HUES48 (cell line): ENCODE measurements at regions not wholly inside any gene's neighbourhood (a gene's known extent, or its start where the extent isn't known, plus 50 kb on each side); places are given as distances from the start of the nearest gene placed in this dataset.
"Not testable (repeated sequence)": the region's sequence is repeated elsewhere in the genome, so short reads cannot be mapped to it uniquely, and the experiment has no call there.

Experiments used
- H3K27ac ChIP-seq: one replicate; pipeline ENCODE4 v1.7.0; 2013; ENCODE audit warnings: low read depth, low read length, inconsistent platforms
- H3K27me3 ChIP-seq: 2 replicates; pipeline ENCODE4 v1.6.1; 2013; ENCODE audit warnings: mild to moderate bottlenecking, low read length; ENCODE audit not compliant: control insufficient read depth, insufficient read depth
- H3K36me3 ChIP-seq: 2 replicates; pipeline ENCODE4 v1.6.1; 2013; ENCODE audit warnings: low read length; ENCODE audit not compliant: control insufficient read depth, insufficient read depth
- H3K4me1 ChIP-seq: 2 replicates; pipeline ENCODE4 v1.6.1; 2013; ENCODE audit warnings: mild to moderate bottlenecking, low read length; ENCODE audit not compliant: control insufficient read depth, insufficient read depth
- H3K4me3 ChIP-seq: 2 replicates; pipeline ENCODE4 v1.5.1; 2013; ENCODE audit warnings: mild to moderate bottlenecking, low read depth, low read length
- H3K9ac ChIP-seq: 2 replicates; pipeline ENCODE4 v1.6.1; 2013; ENCODE audit warnings: mild to moderate bottlenecking, low read depth, low read length, moderate library complexity
- H3K9me3 ChIP-seq: 2 replicates; pipeline ENCODE4 v1.6.1; 2013; ENCODE audit warnings: low read length; ENCODE audit not compliant: control insufficient read depth, insufficient read depth

DNA sequence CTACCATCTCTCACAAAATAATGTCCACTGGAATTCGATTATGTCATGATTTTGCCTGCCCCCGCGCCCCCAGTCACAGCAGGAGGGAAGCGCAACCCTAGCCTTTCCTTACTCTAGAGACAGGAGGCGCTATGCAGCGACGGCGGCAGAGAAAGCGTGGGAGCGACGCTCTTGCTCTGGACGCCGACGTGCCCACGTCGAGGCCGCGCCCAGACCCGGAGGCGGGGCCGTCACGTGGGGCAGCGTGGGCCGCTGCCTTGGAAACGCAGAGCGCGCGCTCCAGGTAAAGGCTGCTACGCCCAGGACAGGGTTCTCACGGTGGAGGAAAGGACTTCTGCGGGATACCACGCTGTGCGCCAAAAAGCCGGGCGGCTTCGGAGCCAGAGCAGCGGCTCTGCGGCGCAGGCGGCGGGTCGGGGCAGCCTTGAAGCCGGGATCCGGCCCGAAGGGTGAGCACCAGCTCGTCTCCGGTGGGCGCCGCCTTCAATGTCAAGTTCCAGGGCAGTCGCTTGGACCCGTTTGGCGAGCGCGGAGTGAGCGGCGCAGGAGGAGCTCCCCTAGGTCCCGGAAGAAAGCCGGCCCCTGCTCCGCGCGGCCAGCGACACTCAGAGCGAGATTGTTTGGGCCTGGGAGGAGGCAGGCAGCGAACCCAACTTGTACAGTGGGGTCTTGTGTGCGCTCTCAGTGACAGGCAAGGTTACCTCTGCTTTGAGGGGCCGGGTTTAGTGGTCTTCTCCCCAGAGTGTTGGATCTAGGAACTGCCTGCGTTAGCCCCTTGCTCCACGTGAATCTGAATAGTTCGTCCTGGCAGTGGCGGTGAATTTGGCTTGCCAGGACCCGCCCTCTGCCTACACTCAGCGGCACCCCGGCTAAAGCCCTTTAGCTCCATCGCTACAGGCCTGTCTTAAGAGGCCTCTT lies 121.7 kb downstream of the MRPL57 start:
- H3K36me3 ChIP-seq = peaks cover 5% of the 10 kb centered on the region
- H3K27ac ChIP-seq = peak overlapping the region; percentile 69

DNA sequence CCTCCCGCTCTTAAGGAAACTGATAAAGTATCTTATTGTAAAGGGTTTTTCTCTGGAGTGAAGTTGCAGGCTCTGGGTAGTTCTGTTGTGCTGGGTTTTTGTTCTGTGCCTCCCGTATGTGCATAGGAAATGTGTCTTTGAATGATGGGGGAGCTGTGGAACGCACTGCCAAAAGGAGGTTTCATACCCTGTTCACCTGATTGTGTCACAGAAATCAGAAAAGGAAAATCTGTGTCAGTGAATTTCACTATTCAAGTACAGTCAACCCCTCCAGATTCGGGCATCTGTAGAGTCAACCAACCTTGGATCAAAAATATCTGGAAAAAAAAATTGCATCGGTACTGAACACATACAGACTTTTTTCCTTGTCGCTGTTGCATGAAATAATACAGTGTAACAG lies 127.8 kb downstream of the MRPL57 start:
- H3K9me3 ChIP-seq = no peaks in the 10 kb centered on the region
- peaks cover 14% of the 10 kb centered on the region; the same call in 1 of the 2 replicates for H3K4me1 ChIP-seq
- H3K27me3 ChIP-seq = no peaks in the 10 kb centered on the region
- no peak overlapping the region for H3K27ac ChIP-seq
- peaks cover 11% of the 10 kb centered on the region for H3K36me3 ChIP-seq
- H3K9ac ChIP-seq = no peak overlapping the region
- no peak overlapping the region for H3K4me3 ChIP-seq

More for the DNA sequence above, 121.7 kb downstream of the MRPL57 start:
- H3K4me3 ChIP-seq = peak overlapping the region; percentile 82
- H3K4me1 ChIP-seq = peaks cover 30% of the 10 kb centered on the region
- H3K27me3 ChIP-seq = no peaks in the 10 kb centered on the region
- H3K9me3 ChIP-seq = no peaks in the 10 kb centered on the region
- H3K9ac ChIP-seq = peak overlapping the region; percentile 18; the same call in 1 of the 2 replicates

DNA sequence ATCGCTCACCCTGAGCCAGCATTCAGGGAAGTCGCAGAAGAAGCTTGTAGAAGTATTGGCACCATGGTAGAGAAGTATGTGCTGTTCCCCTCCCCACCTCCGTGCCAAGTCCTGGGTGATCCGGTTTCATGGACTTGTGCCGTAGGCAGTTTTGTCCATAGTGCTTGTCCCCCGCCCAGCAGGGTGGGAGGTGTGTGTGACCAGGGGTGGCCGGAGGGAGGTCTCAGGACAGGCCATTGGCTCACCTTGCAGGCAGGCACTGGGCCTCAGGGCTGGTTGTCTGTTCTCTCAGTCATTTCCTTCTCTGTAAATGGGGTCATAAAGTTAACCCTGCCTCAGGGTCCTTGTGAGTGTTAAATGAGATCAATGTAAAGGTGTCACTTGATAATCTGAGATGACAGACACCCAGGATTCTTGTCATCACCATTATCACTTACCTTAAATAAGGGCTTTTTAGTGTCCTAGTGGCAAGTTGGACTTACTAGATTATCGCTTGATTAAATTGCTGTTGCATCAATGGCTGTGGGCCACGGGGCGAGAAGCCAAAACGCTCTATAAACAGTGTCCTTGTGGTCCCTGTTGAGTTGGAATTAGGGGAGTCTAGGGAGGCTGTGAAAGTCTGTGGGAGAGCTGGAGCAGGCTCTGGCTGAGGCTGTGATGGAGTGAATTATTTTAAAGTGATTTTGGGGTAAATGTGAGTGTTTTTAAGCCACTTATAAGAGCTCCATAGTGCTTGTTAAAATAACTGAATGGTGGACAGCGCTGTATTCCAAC lies 130.0 kb downstream of the MRPL57 start:
- H3K4me1 ChIP-seq = peaks cover 11% of the 10 kb centered on the region; the same call in 1 of the 2 replicates

DNA sequence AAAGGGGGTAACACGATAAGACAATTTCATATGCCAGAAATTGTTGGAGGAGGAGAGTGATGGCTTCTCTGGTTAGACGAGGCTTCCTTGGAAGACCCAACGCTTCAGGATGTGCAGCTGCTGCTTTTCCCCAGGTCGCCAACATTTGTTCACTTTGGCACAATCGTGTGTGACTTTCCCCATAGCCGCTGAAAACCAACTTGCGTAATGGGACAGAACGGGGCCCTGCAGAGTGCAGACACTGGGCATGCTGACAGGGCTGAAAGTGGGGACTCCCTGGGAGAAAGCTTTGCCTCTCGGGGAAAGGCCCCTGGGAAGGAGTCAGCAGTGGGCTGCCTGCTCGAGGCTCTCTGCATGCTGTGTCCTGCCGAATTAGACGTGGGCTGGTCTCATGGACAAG lies 130.7 kb downstream of the MRPL57 start:
- H3K9me3 ChIP-seq, H3K4me3 ChIP-seq, H3K27me3 ChIP-seq, H3K9ac ChIP-seq, H3K27ac ChIP-seq: not testable (repeated sequence)
- Histone ChIP-seq H3K4me1 (peaks cover 11% of the 10 kb centered on the region; the same call in 1 of the 2 replicates), H3K36me3 (peaks cover 11% of the 10 kb centered on the region)

More for the DNA sequence above, 130.0 kb downstream of the MRPL57 start:
- H3K9me3 ChIP-seq, H3K4me3 ChIP-seq, H3K9ac ChIP-seq, H3K27me3 ChIP-seq, H3K27ac ChIP-seq: not testable (repeated sequence)
- H3K36me3 ChIP-seq = peaks cover 11% of the 10 kb centered on the region

DNA sequence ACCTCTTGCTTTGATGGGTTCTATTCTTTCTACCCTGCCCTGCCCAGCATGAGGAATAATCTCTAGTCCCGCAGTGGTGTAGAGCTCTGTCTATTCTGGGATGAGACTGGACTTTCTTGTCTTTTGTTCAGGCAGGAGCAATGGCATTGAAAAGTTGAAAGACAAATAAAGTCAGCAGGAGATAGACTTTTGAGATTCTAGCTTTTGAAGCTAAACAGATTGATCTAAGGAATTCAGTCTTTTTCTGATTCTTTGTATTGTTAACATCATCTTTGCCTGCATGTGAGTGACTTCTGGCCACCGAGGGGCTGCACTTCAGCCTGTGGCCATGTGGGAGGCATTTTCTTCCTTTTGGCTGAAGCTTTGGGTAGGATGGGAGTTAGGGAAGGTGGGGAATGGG lies 132.4 kb downstream of the MRPL57 start:
- H3K9ac ChIP-seq = no peak overlapping the region
- H3K27me3 ChIP-seq = no peaks in the 10 kb centered on the region
- H3K36me3 ChIP-seq = 0 out of 2 replicates have a peak, but pooled peaks cover 2% of the 10 kb centered on the region
- peaks cover 11% of the 10 kb centered on the region; the same call in 1 of the 2 replicates for H3K4me1 ChIP-seq
- H3K27ac ChIP-seq = no peak overlapping the region
- no peak overlapping the region for H3K4me3 ChIP-seq
- H3K9me3 ChIP-seq = no peaks in the 10 kb centered on the region

DNA sequence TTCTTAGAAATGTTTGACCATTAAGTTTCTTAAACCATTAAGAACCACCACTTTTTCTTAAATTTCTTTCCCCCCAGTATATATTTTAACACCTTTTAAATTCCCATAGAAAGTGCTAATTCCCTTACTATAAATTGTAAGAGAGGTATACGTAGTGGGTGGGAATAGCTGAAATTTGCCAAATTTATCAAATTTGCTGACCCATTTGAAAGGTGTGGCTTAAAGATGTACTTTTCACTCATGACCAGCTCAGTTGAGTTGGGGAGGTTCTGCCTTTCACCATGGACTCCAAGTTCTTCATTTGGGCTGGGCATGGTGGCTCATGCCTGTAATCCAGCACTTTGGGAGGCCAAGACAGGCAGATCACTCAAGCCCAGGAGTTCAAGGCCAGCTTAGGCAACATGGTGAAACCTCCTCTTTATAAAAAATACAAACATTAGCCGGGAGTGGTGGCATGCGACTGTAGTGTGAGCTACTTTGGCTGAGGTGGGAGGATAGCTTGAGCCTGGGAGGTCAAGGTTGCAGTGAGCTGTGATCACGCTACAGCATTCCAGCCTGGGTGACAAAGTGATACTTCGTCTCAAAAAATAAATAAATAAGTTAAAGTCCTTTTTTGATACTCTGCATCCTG lies 133.2 kb downstream of the MRPL57 start:
- H3K4me3 ChIP-seq = no peak overlapping the region
- H3K27me3 ChIP-seq = no peaks in the 10 kb centered on the region
- H3K36me3 ChIP-seq = no peaks in the 10 kb centered on the region
- no peaks in the 10 kb centered on the region for H3K9me3 ChIP-seq
- peaks cover 11% of the 10 kb centered on the region; the same call in 1 of the 2 replicates for H3K4me1 ChIP-seq
- no peak overlapping the region for H3K9ac ChIP-seq
- H3K27ac ChIP-seq = no peak overlapping the region

DNA sequence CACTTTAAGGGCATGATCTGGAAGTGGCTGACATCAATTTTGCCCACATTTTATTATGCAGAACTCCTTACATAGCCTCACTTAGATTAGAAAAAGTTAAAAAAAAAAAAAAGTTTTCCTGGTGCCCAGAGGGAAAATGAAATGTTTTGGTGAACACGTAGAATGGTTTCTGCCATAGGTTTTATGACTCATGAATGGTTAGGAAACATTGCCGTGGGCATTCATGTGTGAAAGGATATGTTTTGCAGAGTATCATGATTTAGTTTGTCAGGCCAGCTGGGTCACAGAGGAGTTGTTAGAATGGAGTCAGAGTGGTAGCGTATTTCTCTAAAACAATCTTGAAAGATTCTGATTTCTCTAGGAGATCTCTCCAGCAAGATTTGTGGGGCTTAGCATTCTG lies 133.8 kb downstream of the MRPL57 start:
- no peaks in the 10 kb centered on the region for H3K9me3 ChIP-seq
- H3K9ac ChIP-seq = no peak overlapping the region
- H3K4me1 ChIP-seq = peaks cover 11% of the 10 kb centered on the region; the same call in 1 of the 2 replicates
- H3K27ac ChIP-seq = no peak overlapping the region
- no peak overlapping the region for H3K4me3 ChIP-seq
- no peaks in the 10 kb centered on the region for H3K36me3 ChIP-seq
- no peaks in the 10 kb centered on the region for H3K27me3 ChIP-seq

DNA sequence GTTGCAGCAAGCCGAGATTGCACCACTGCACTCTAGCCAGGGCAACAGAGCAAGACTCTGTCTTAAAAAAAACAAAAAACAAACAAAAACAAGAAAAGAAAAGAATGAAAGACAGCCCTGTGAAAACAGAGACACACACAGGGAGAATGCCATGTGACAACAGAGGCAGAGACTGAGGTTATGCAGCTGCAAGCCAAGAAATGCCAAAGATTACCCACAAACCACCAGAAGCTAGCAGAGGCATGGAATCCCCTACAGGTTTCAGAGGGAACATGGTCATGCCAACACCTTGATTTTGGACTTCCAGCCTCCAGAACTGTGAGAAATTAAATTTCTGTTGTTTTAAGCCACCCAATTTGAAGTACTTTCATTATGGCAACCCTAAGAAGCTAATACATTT lies 138.5 kb downstream of the MRPL57 start:
- H3K27ac ChIP-seq, H3K36me3 ChIP-seq, H3K4me3 ChIP-seq: not testable (repeated sequence)

DNA sequence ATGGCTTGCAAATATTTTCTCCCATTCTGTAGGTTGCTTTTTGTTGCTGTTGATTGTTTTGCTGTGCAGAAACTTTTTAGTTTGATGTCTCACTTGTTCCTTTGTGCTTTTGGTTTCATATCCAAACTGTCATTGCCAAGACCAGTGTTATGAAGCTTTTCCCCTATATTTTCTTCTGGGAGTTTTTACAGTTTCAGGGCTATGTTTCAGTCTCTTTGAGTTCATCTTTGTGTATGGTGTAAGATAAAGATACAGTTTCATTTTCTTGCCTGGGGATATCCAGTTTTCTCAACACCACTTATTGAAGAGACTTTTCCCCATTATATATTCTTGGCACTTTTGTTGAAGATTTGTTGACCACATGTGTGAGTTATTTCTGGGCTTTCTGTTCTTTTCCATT lies 139.9 kb downstream of the MRPL57 start:
- Histone ChIP-seq H3K4me1 (no peaks in the 10 kb centered on the region), H3K27me3 (no peaks in the 10 kb centered on the region), H3K4me3 (no peak overlapping the region), H3K9me3 (no peaks in the 10 kb centered on the region), H3K36me3 (no peaks in the 10 kb centered on the region), H3K9ac (no peak overlapping the region), H3K27ac (no peak overlapping the region)

More for the DNA sequence above, 138.5 kb downstream of the MRPL57 start:
- not testable (repeated sequence) for H3K4me1 ChIP-seq, H3K9me3 ChIP-seq, H3K27me3 ChIP-seq, H3K9ac ChIP-seq

DNA sequence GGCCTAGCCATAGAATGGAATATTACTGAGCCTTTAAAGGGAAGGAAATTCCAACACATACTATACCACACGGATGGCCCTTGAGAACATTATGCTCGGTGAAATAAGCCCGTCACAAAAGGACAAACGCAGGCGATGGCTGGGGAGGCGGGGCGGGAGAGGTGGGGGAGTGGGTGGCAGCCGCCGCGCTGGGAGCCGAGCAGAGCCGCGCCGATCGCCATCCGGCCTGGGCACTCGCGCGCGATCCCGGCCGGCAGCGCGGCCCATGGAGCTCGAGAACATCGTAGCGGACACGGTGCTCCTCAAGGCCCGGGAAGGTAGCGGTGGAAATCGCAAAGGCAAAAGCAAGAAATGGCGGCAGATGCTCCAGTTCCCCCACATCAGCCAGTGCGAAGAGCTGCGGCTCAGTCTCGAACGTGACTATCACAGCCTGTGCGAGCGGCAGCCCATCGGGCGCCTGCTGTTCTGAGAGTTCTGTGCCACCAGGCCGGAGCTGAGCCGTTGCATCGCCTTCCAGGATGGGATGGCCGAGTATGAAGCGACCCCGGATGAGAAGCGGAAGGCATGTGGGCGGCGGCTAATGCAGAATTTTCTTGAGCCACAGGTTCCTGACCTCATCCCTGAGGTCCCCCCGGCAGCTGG lies 140.1 kb downstream of the ZDHHC20 start:
- no peaks in the 10 kb centered on the region for H3K27me3 ChIP-seq
- H3K4me1 ChIP-seq = no peaks in the 10 kb centered on the region
- H3K36me3 ChIP-seq = no peaks in the 10 kb centered on the region
- no peak overlapping the region for H3K27ac ChIP-seq
- no peak overlapping the region for H3K4me3 ChIP-seq
- H3K9ac ChIP-seq = no peak overlapping the region
- no peaks in the 10 kb centered on the region for H3K9me3 ChIP-seq
